ENCODE measurements at regions not wholly inside any gene's neighbourhood (a gene's known extent, or its start where the extent isn't known, plus 50 kb on each side); places are given as distances from the start of the nearest gene placed in this dataset.

DNA sequence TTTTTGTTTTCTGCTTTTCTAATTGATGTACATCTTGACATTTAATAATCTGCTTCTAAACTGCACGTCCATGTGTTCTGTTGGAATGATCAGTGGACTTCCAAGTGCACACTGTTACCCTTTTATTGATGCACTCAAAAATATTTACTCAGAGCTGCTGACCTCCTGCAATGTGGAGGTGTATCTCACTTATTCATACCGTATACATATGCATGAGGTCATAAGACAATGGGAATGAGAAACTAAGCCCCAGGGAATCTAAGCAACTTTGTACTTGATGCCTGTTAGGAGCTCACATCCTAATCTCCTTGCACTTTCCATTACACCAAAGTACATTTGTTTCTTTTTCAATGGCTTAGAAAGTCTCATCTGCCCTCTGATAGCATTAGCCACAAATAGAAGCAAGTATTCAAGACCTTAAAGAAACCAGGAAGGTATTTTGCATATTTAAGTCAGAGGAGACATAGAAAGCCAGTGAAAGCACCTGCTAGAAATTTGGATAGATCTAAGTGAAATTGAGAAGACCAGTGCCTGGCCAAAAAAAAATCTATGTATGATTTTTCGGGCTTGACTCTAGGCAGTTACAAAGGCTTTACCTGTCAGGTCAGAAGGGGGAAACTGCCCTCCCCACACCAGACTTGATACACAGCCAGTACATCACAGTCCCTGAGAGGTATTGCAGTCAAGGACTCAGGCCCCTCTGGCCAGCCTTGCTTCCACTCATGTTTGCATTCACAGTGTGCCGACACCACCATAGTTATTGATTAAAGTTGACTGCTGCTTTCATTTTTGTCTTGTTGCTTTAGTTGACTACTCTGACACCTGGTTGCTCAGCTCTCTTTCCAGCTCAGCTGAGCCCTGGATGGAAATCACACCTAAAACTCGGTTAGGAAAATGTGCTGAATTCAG, 391.7 kb upstream of the CYRIA start:
- Histone ChIP-seq H3K27ac (ENCODE audit: low read depth, low read length) (no peak overlapping the region), H2AFZ (ENCODE audit: low read depth, low read length, severe bottlenecking) (no peak overlapping the region), H3K4me3 (ENCODE audit: insufficient read depth, low read length, poor library complexity, severe bottlenecking) (no peak overlapping the region), H3K9me3 (ENCODE audit: insufficient read depth, low read length) (no peaks in the 10 kb centered on the region), H3K27me3 (ENCODE audit: low read length) (no peaks in the 10 kb centered on the region), H4K20me1 (ENCODE audit: low read depth, low read length) (no peaks in the 10 kb centered on the region), H3K9me2 (replicated peaks; ENCODE audit: insufficient read depth, low read length) (no peaks in the 10 kb centered on the region), H3K36me3 (ENCODE audit: low read length) (no peaks in the 10 kb centered on the region), H3K4me2 (ENCODE audit: low read depth, low read length, poor library complexity, severe bottlenecking) (no peak overlapping the region), H3K9ac (ENCODE audit: low read length) (no peak overlapping the region), H3K79me2 (ENCODE audit: insufficient read depth, low read length) (no peaks in the 10 kb centered on the region), H3F3A (ENCODE audit: insufficient read depth) (no peaks in the 10 kb centered on the region)
- no peak for TF ChIP-seq CTCF (IDR thresholded peaks at IDR 0.05; ENCODE audit: insufficient read depth, low read length, poor library complexity, severe bottlenecking)
- TF ChIP-seq EZH2phosphoT487 (conservative IDR thresholded peaks at IDR 0.05; ENCODE audit: low read length): no peak

- Histone ChIP-seq H3K36me3 (ENCODE audit: low read length) (no peaks in the 10 kb centered on the region), H3F3A (ENCODE audit: insufficient read depth) (no peaks in the 10 kb centered on the region), H3K4me3 (ENCODE audit: insufficient read depth, low read length, poor library complexity, severe bottlenecking) (no peak overlapping the region), H3K4me2 (ENCODE audit: low read depth, low read length, poor library complexity, severe bottlenecking) (no peak overlapping the region), H2AFZ (ENCODE audit: low read depth, low read length, severe bottlenecking) (no peak overlapping the region), H3K27me3 (ENCODE audit: low read length) (no peaks in the 10 kb centered on the region), H4K20me1 (ENCODE audit: low read depth, low read length) (no peaks in the 10 kb centered on the region), H3K79me2 (ENCODE audit: insufficient read depth, low read length) (no peaks in the 10 kb centered on the region), H3K9me3 (ENCODE audit: insufficient read depth, low read length) (no peaks in the 10 kb centered on the region), H3K9me2 (replicated peaks; ENCODE audit: insufficient read depth, low read length) (no peaks in the 10 kb centered on the region), H3K27ac (ENCODE audit: low read depth, low read length) (no peak overlapping the region), H3K9ac (ENCODE audit: low read length) (no peak overlapping the region)
- TF ChIP-seq CTCF (IDR thresholded peaks at IDR 0.05; ENCODE audit: insufficient read depth, low read length, poor library complexity, severe bottlenecking) (no peak), EZH2phosphoT487 (conservative IDR thresholded peaks at IDR 0.05; ENCODE audit: low read length) (no peak)
Observed at GRCh38 chr2:17056236-17056635, 390.6 kb upstream of the CYRIA start.

- no peak overlapping the region for H3K4me3 ChIP-seq (ENCODE audit: insufficient read depth, low read length, poor library complexity, severe bottlenecking)
- no peaks in the 10 kb centered on the region for H3K27me3 ChIP-seq (ENCODE audit: low read length)
- H3K27ac ChIP-seq (ENCODE audit: low read depth, low read length): no peak overlapping the region
- no peaks in the 10 kb centered on the region for H4K20me1 ChIP-seq (ENCODE audit: low read depth, low read length)
- no peak overlapping the region for H3K9ac ChIP-seq (ENCODE audit: low read length)
- no peaks in the 10 kb centered on the region for H3K36me3 ChIP-seq (ENCODE audit: low read length)
- H2AFZ ChIP-seq (ENCODE audit: low read depth, low read length, severe bottlenecking): no peak overlapping the region
- TF ChIP-seq CTCF (IDR thresholded peaks at IDR 0.05; ENCODE audit: insufficient read depth, low read length, poor library complexity, severe bottlenecking) (no peak), EZH2phosphoT487 (conservative IDR thresholded peaks at IDR 0.05; ENCODE audit: low read length) (no peak)
- H3K9me3 ChIP-seq (ENCODE audit: insufficient read depth, low read length): no peaks in the 10 kb centered on the region
- no peaks in the 10 kb centered on the region for H3K79me2 ChIP-seq (ENCODE audit: insufficient read depth, low read length)
- no peaks in the 10 kb centered on the region for H3F3A ChIP-seq (ENCODE audit: insufficient read depth)
- H3K4me2 ChIP-seq (ENCODE audit: low read depth, low read length, poor library complexity, severe bottlenecking): no peak overlapping the region
- H3K9me2 ChIP-seq (replicated peaks; ENCODE audit: insufficient read depth, low read length): no peaks in the 10 kb centered on the region
Observed at GRCh38 chr2:17052001-17052400, 386.4 kb upstream of the CYRIA start.

Measured in SU-DHL-6 (cell line).